Transverse colon (tissue), 4 donors: ENCODE measurements at regions not wholly inside any gene's neighbourhood (a gene's known extent, or its start where the extent isn't known, plus 50 kb on each side); places are given as distances from the start of the nearest gene placed in this dataset.

ENCODE experiments used
- DNase-seq: peaks from one replicate; pipeline ENCODE4 v3.0.0-alpha.2; 2019
- H3K27ac ChIP-seq, 4 donors: fragments of 200-600 bp; sonication (generic); 2 replicates each; pipeline ENCODE4 v1.5.1; 2016 to 2018; ENCODE audit warnings: inconsistent platforms in 4 of 4
- H3K27me3 ChIP-seq: fragments of 200-600 bp; sonication (generic); 2 replicates; pipeline ENCODE4 v1.5.1; 2017; ENCODE audit warnings: inconsistent platforms
- H3K36me3 ChIP-seq, 4 donors: fragments of 200-600 bp; sonication (generic); 2 replicates each; pipeline ENCODE4 v1.5.1; 2017 to 2019; ENCODE audit warnings: inconsistent platforms in 4 of 4
- H3K4me1 ChIP-seq, 4 donors: fragments of 200-600 bp; sonication (generic); 2 replicates each; pipeline ENCODE4 v1.5.1; 2017 to 2020; ENCODE audit warnings: inconsistent platforms in 4 of 4
- H3K4me3 ChIP-seq, 4 donors: fragments of 200-600 bp; sonication (generic); 1 replicate in 1 of 4; 2 replicates in 3 of 4; pipeline versions ENCODE4 v1.5.1 to v1.6.1; 2017 to 2019; ENCODE audit warnings: inconsistent platforms in 4 of 4
- H3K9me3 ChIP-seq, 2 donors: fragments of 200-600 bp; sonication (generic); 2 replicates each; pipeline ENCODE4 v1.5.1; 2017 to 2019; ENCODE audit warnings: inconsistent platforms in 2 of 2
- CTCF ChIP-seq, 5 experiments: fragments of 200-600 bp in 3 of 5; fragments of 450-650 bp in 2 of 5; sonication (generic) in 3 of 5; IDR thresholded peaks; 1 replicate in 2 of 5; 2 replicates in 3 of 5; pipeline ENCODE4 v1.5.1; 2016 to 2017; ENCODE audit warnings: antibody characterized with exemption in 5 of 5, inconsistent platforms in 3 of 5, mild to moderate bottlenecking in 2 of 5, moderate library complexity in 1 of 5
- EP300 ChIP-seq: sonication (generic); formaldehyde crosslinking; IDR thresholded peaks from one replicate; pipeline ENCODE4 v1.6.1; 2017; ENCODE audit warnings: antibody characterized with exemption, low read depth
- POLR2A ChIP-seq: fragments of 450-650 bp; IDR thresholded peaks from one replicate; pipeline ENCODE4 v1.6.1; 2016; ENCODE audit warnings: antibody characterized with exemption, mild to moderate bottlenecking, moderate library complexity
- POLR2AphosphoS5 ChIP-seq, 3 donors: sonication (generic); formaldehyde crosslinking; IDR thresholded peaks; one replicate each; pipeline ENCODE4 v1.6.1; 2016; ENCODE audit warnings: antibody characterized with exemption in 3 of 3
- WGBS, 2 donors: methylation state at CpG; one replicate each; pipeline ENCODE4 v1.1.5; 2018; ENCODE audit warnings: low coverage in 1 of 2; 5-methylcytosine and 5-hydroxymethylcytosine counted together
- in situ Hi-C, 4 donors: fragments of 200-750 bp; cut with MboI; loops; one replicate each; pipeline versions ENCODE4 v1.15.0 to v1.15.1; 2017; ENCODE audit warnings: low sequenced_read_pairs in 3 of 4, low pct_ligation_motif_present in 1 of 4, low pct_unique_long_range_greater_than_20kb in 1 of 4
- intact Hi-C: fragments of 100-400 bp; cut with DNase I; formaldehyde crosslinking; loops from one replicate; pipeline ENCODE4 v1.15.1; 2023; ENCODE audit warnings: low total_unique reads

GRCh38 chr13:105997581-105998550, 537.6 kb downstream of the EFNB2 start:
- 63 to 75% methylated on average over 14 to 29 of the region's 29 CpGs for WGBS, 2 donors
- Histone ChIP-seq H3K9me3 (no peaks in the 10 kb centered on the region), H3K4me1 (no peaks in the 10 kb centered on the region), H3K36me3 (no peaks in the 10 kb centered on the region), H3K27me3 (no peaks in the 10 kb centered on the region), H3K27ac (no peak overlapping the region), H3K4me3 (no peak overlapping the region)
- DNase-seq: no peak
- no peak for TF ChIP-seq CTCF (IDR thresholded peaks at IDR 0.05)
- no peak for TF ChIP-seq POLR2AphosphoS5 (IDR thresholded peaks at IDR 0.05)
- TF ChIP-seq EP300: no peak
- TF ChIP-seq POLR2A: no peak
- in situ Hi-C loops: no loop called here
- intact Hi-C loops: no loop called here

GRCh38 chr13:105996391-105997025, 539.0 kb downstream of the EFNB2 start:
- H3K36me3 ChIP-seq: no peaks in the 10 kb centered on the region
- intact Hi-C loops: no loop called here
- TF ChIP-seq POLR2A (no peak), POLR2AphosphoS5 (IDR thresholded peaks at IDR 0.05) (no peak), EP300 (no peak), CTCF (IDR thresholded peaks at IDR 0.05) (no peak)
- WGBS, 2 donors: 86 to 90% methylated on average over 12 to 13 of the region's 13 CpGs
- H3K27me3 ChIP-seq: no peaks in the 10 kb centered on the region
- peaks cover 0 to 5% (median 2%) of the 10 kb centered on the region in 4 donors for H3K4me1 ChIP-seq
- no peak overlapping the region for H3K4me3 ChIP-seq
- no peaks in the 10 kb centered on the region for H3K9me3 ChIP-seq
- DNase-seq: no peak
- no peak overlapping the region for H3K27ac ChIP-seq
- in situ Hi-C loops: no loop called here

- H3K9me3 ChIP-seq: no peaks in the 10 kb centered on the region
- in situ Hi-C loops (no loop called here), intact Hi-C loops (no loop called here)
- WGBS, 2 donors: 89 to 92% methylated on average over 4 to 5 of the region's 5 CpGs
- H3K36me3 ChIP-seq: no peaks in the 10 kb centered on the region
- no peak for DNase-seq
- no peak overlapping the region for H3K4me3 ChIP-seq
- H3K4me1 ChIP-seq: peaks cover 0 to 7% (median 2%) of the 10 kb centered on the region in 4 donors
- no peaks in the 10 kb centered on the region for H3K27me3 ChIP-seq
- no peak overlapping the region for H3K27ac ChIP-seq
- TF ChIP-seq POLR2A: no peak
- no peak for TF ChIP-seq CTCF (IDR thresholded peaks at IDR 0.05)
- no peak for TF ChIP-seq EP300
- no peak for TF ChIP-seq POLR2AphosphoS5 (IDR thresholded peaks at IDR 0.05)
Measured at GRCh38 chr13:105994340-105994739, 541.1 kb downstream of the EFNB2 start.

- Histone ChIP-seq H3K4me1 (peaks cover 0 to 7% (median 2%) of the 10 kb centered on the region in 4 donors), H3K4me3 (no peak overlapping the region), H3K27ac (no peak overlapping the region), H3K9me3 (no peaks in the 10 kb centered on the region), H3K27me3 (no peaks in the 10 kb centered on the region), H3K36me3 (no peaks in the 10 kb centered on the region)
- intact Hi-C loops: no loop called here
- no peak for TF ChIP-seq EP300
- no peak for TF ChIP-seq POLR2A
- TF ChIP-seq CTCF (IDR thresholded peaks at IDR 0.05): no peak
- TF ChIP-seq POLR2AphosphoS5 (IDR thresholded peaks at IDR 0.05): no peak
- no peak for DNase-seq
- WGBS, 2 donors: 29 to 44% methylated on average over 3 to 4 of the region's 4 CpGs
- in situ Hi-C loops: no loop called here
Measured at GRCh38 chr13:105991622-105992277, 543.7 kb downstream of the EFNB2 start.
